Sigmoid colon (tissue), 4 donors: ENCODE measurements at regions not wholly inside any gene's neighbourhood (a gene's known extent, or its start where the extent isn't known, plus 50 kb on each side); places are given as distances from the start of the nearest gene placed in this dataset.

Experiments used
- CTCF ChIP-seq, 4 experiments: fragments of 450-650 bp in 3 of 4; fragments of 200-600 bp in 1 of 4; IDR thresholded peaks; one replicate each; pipeline ENCODE4 v1.5.1; 2016 to 2019; ENCODE audit warnings: antibody characterized with exemption in 4 of 4, mild to moderate bottlenecking in 3 of 4, moderate library complexity in 2 of 4
- POLR2AphosphoS5 ChIP-seq, 4 donors: sonication (generic); formaldehyde crosslinking; IDR thresholded peaks; one replicate each; pipeline ENCODE4 v1.6.1; 2017; ENCODE audit warnings: antibody characterized with exemption in 4 of 4

- TF ChIP-seq POLR2AphosphoS5 (IDR thresholded peaks at IDR 0.05) (no peak), CTCF (IDR thresholded peaks at IDR 0.05) (no peak)
These were observed 85.5 kb upstream of the ACTBL2 start for GRCh38 chr5:57568136-57568535.
